ENCODE measurements at regions not wholly inside any gene's neighbourhood (a gene's known extent, or its start where the extent isn't known, plus 50 kb on each side); places are given as distances from the start of the nearest gene placed in this dataset.

DNA sequence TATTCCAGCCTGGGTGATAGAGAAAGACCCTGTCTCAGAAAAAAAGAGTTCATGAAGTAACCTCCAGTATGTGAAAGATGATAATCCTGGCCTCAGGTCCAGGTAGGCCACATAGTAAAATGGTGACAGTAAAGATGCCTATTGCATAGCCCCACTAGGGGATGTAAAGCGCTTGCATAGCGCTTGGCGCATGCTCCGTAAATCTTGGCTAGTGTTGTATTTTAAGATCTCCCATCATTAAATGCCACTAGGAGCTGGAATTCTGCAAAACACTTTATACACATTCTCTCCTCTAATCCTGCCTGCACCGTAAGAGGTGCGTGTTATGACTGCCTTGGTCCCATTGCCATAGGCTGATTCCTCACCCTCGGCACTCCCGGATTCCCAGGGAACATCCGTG lies 153.6 kb downstream of the TFCP2L1 start:
- TF ChIP-seq, protein P1, sequence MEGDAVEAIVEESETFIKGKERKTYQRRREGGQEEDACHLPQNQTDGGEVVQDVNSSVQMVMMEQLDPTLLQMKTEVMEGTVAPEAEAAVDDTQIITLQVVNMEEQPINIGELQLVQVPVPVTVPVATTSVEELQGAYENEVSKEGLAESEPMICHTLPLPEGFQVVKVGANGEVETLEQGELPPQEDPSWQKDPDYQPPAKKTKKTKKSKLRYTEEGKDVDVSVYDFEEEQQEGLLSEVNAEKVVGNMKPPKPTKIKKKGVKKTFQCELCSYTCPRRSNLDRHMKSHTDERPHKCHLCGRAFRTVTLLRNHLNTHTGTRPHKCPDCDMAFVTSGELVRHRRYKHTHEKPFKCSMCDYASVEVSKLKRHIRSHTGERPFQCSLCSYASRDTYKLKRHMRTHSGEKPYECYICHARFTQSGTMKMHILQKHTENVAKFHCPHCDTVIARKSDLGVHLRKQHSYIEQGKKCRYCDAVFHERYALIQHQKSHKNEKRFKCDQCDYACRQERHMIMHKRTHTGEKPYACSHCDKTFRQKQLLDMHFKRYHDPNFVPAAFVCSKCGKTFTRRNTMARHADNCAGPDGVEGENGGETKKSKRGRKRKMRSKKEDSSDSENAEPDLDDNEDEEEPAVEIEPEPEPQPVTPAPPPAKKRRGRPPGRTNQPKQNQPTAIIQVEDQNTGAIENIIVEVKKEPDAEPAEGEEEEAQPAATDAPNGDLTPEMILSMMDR (IDR thresholded peaks at IDR 0.05 in 2 of 3, conservative IDR thresholded peaks at IDR 0.05 in 1 of 3; ENCODE audit: borderline replicate concordance in 1 of 3, insufficient read depth in 1 of 3, low read depth in 2 of 3, low read length in 2 of 3): no peak
- no peak for TF ChIP-seq JUND (IDR thresholded peaks at IDR 0.05)
- no peak for TF ChIP-seq EZH2 (IDR thresholded peaks at IDR 0.05)
- TF ChIP-seq POLR2A (IDR thresholded peaks at IDR 0.05; ENCODE audit: borderline replicate concordance, extremely low read depth, insufficient read depth, insufficient read length): no peak
- no peak for TF ChIP-seq RAD21 (IDR thresholded peaks at IDR 0.05; ENCODE audit: low read depth)
